IMR-90 (cell line): ENCODE measurements at regions not wholly inside any gene's neighbourhood (a gene's known extent, or its start where the extent isn't known, plus 50 kb on each side); places are given as distances from the start of the nearest gene placed in this dataset.

Experiments used
- ATAC-seq: fragments of 200-7000 bp; cut with Tn5 transposase; 2 replicates; pipeline ENCODE4 v1.9.1; 2020; ENCODE audit warnings: low read depth, mild to moderate bottlenecking, moderate library complexity
- BruUV-seq: library from RNA; stranded (reverse); fragments of 400-500 nt; replicated peaks from 2 replicates; lab custom pipeline; 2021; lab: Mats Ljungman, UMichigan
- CTCF ChIA-PET: fragments of 300-600 bp; formaldehyde crosslinking; extraction: SDS; loops from one replicate; lab custom pipeline; 2021; ENCODE audit warnings: antibody characterized with exemption; lab: Yijun Ruan, JAX
- POLR2A ChIA-PET: fragments of 300-600 bp; sonication (Branson Sonifier 250); formaldehyde crosslinking; loops from one replicate; lab custom pipeline; 2022; ENCODE audit warnings: antibody characterized with exemption; ENCODE audit not compliant: unreplicated experiment; lab: Charles Lee
- DNase-seq: peaks from one replicate; pipeline ENCODE4 v3.0.0; 2013
- H2AFZ ChIP-seq: replicated peaks from 2 replicates; pipeline ENCODE3; 2013; ENCODE audit warnings: low read length, mild to moderate bottlenecking; ENCODE audit not compliant: poor library complexity
- H2AK5ac ChIP-seq: 2 replicates; pipeline ENCODE4 v1.6.1; 2013; ENCODE audit warnings: low read depth, low read length, inconsistent platforms
- H2AK9ac ChIP-seq: replicated peaks from 2 replicates; pipeline ENCODE3; 2013; ENCODE audit warnings: mild to moderate bottlenecking, low read depth, low read length, moderate library complexity; ENCODE audit not compliant: poor library complexity
- H2BK120ac ChIP-seq: 2 replicates; pipeline ENCODE4 v1.6.1; 2013; ENCODE audit warnings: low read depth, low read length, inconsistent platforms
- H2BK15ac ChIP-seq: 3 replicates; pipeline ENCODE4 v1.6.1; 2013; ENCODE audit warnings: low read depth, low read length, inconsistent platforms
- H2BK20ac ChIP-seq: 2 replicates; pipeline ENCODE4 v1.6.1; 2013; ENCODE audit warnings: low read depth, mild to moderate bottlenecking, inconsistent platforms, low read length, moderate library complexity
- H2BK5ac ChIP-seq: 2 replicates; pipeline ENCODE4 v1.6.1; 2013; ENCODE audit warnings: mild to moderate bottlenecking, low read depth, low read length, inconsistent platforms; ENCODE audit not compliant: poor library complexity, severe bottlenecking
- H3K14ac ChIP-seq: replicated peaks from 2 replicates; pipeline ENCODE4 v1.6.1; 2013; ENCODE audit warnings: low read depth, low read length, inconsistent platforms
- H3K18ac ChIP-seq: 2 replicates; pipeline ENCODE4 v1.6.1; 2013; ENCODE audit warnings: low read depth, low read length, control low read depth
- H3K23ac ChIP-seq: 2 replicates; pipeline ENCODE4 v1.6.1; 2013; ENCODE audit warnings: low read depth, low read length, inconsistent platforms
- H3K27ac ChIP-seq: 2 replicates; pipeline ENCODE4 v1.5.1; 2013; ENCODE audit warnings: mild to moderate bottlenecking, control low read depth, low read length; ENCODE audit not compliant: insufficient read depth
- H3K27me3 ChIP-seq: 2 replicates; pipeline ENCODE4 v1.6.1; 2013; ENCODE audit warnings: low read length; ENCODE audit not compliant: control insufficient read depth, insufficient read depth
- H3K36me3 ChIP-seq: 2 replicates; pipeline ENCODE4 v1.6.1; 2013; ENCODE audit warnings: low read length, mixed read lengths; ENCODE audit not compliant: control insufficient read depth, insufficient read depth
- H3K4ac ChIP-seq: 2 replicates; pipeline ENCODE4 v1.6.1; 2013; ENCODE audit warnings: low read depth, low read length, inconsistent platforms
- H3K4me1 ChIP-seq: 2 replicates; pipeline ENCODE4 v1.6.1; 2013; ENCODE audit warnings: low read length, mixed read lengths; ENCODE audit not compliant: control insufficient read depth, insufficient read depth
- H3K4me2 ChIP-seq: 2 replicates; pipeline ENCODE4 v1.6.1; 2013; ENCODE audit warnings: low read depth, mild to moderate bottlenecking, control low read depth, low read length, moderate library complexity
- H3K4me3 ChIP-seq: 2 replicates; pipeline ENCODE4 v1.5.1; 2013; ENCODE audit warnings: low read depth, mild to moderate bottlenecking, control low read depth, low read length, moderate library complexity; ENCODE audit not compliant: insufficient read depth
- H3K56ac ChIP-seq: 2 replicates; pipeline ENCODE4 v1.6.1; 2013; ENCODE audit warnings: low read length, inconsistent platforms; ENCODE audit not compliant: insufficient read depth; ENCODE audit errors: extremely low read depth
- H3K79me1 ChIP-seq, 2 experiments: 2 replicates each; pipeline ENCODE4 v1.6.1; 2013; ENCODE audit warnings: low read length in 2 of 2, inconsistent platforms in 1 of 2, low read depth in 1 of 2
- H3K9ac ChIP-seq: 2 replicates; pipeline ENCODE4 v1.6.1; 2013; ENCODE audit warnings: low read depth, low read length, control low read depth
- H3K9me1 ChIP-seq: 2 replicates; pipeline ENCODE4 v1.6.1; 2013; ENCODE audit warnings: low read length, inconsistent platforms; ENCODE audit not compliant: insufficient read depth
- H3K9me3 ChIP-seq: 2 replicates; pipeline ENCODE4 v1.6.1; 2013; ENCODE audit warnings: low read length; ENCODE audit not compliant: control insufficient read depth, insufficient read depth
- H4K20me1 ChIP-seq: 2 replicates; pipeline ENCODE4 v1.6.1; 2013; ENCODE audit warnings: low read length, inconsistent platforms; ENCODE audit not compliant: insufficient read depth
- H4K5ac ChIP-seq: 2 replicates; pipeline ENCODE4 v1.6.1; 2013; ENCODE audit warnings: mild to moderate bottlenecking, low read depth, low read length, control low read depth
- H4K8ac ChIP-seq, 2 experiments: 2 replicates each; pipeline ENCODE4 v1.6.1; 2013; ENCODE audit warnings: low read depth in 2 of 2, low read length in 2 of 2, control low read depth in 1 of 2, inconsistent platforms in 1 of 2
- H4K91ac ChIP-seq: 2 replicates; pipeline ENCODE4 v1.6.1; 2013; ENCODE audit warnings: low read depth, low read length, inconsistent platforms; ENCODE audit not compliant: insufficient read depth
- BHLHE40 ChIP-seq: fragments of 150-350 bp; IDR thresholded peaks from 2 replicates; pipeline ENCODE4 v1.6.1; 2016; ENCODE audit warnings: mild to moderate bottlenecking, low read depth, low read length
- CEBPB ChIP-seq: IDR thresholded peaks from 2 replicates; pipeline ENCODE4 v1.6.1; 2012; ENCODE audit warnings: low read depth, low read length, improper control_type of control experiment
- FOS ChIP-seq: fragments of 150-350 bp; IDR thresholded peaks from 2 replicates; pipeline ENCODE4 v1.6.1; 2016; ENCODE audit warnings: low read depth, low read length
- MAFK ChIP-seq: IDR thresholded peaks from 2 replicates; pipeline ENCODE4 v1.6.1; 2012; ENCODE audit warnings: low read depth, low read length, improper control_type of control experiment
- MAZ ChIP-seq: IDR thresholded peaks from 2 replicates; pipeline ENCODE4 v1.6.1; 2012; ENCODE audit warnings: low read depth, mild to moderate bottlenecking, low read length, improper control_type of control experiment, moderate library complexity, borderline replicate concordance
- MXI1 ChIP-seq: IDR thresholded peaks from 2 replicates; pipeline ENCODE4 v1.6.1; 2012; ENCODE audit warnings: low read depth, mild to moderate bottlenecking, low read length, moderate library complexity, borderline replicate concordance
- NFE2L2 ChIP-seq: fragments of 150-350 bp; IDR thresholded peaks from 2 replicates; pipeline ENCODE4 v1.6.1; 2016; ENCODE audit warnings: low read depth, mild to moderate bottlenecking, low read length
- POLR2A ChIP-seq: IDR thresholded peaks from 2 replicates; pipeline ENCODE4 v1.6.1; 2012; ENCODE audit warnings: mild to moderate bottlenecking, low read depth, low read length
- RAD21 ChIP-seq: IDR thresholded peaks from 2 replicates; pipeline ENCODE4 v1.6.1; 2012; ENCODE audit warnings: low read length, improper control_type of control experiment
- RCOR1 ChIP-seq: IDR thresholded peaks from 2 replicates; pipeline ENCODE4 v1.6.1; 2012; ENCODE audit warnings: mild to moderate bottlenecking, low read length, improper control_type of control experiment; ENCODE audit not compliant: insufficient replicate concordance
- RFX5 ChIP-seq: IDR thresholded peaks from 2 replicates; pipeline ENCODE4 v1.8.0; 2012; ENCODE audit warnings: low read depth, mild to moderate bottlenecking, low read length, moderate library complexity
- SMC3 ChIP-seq: fragments of 150-350 bp; IDR thresholded peaks from 2 replicates; pipeline ENCODE4 v1.6.1; 2016; ENCODE audit warnings: low read depth, mild to moderate bottlenecking, antibody characterized with exemption, low read length, moderate library complexity
- WGBS, 2 experiments: methylation state at CpG; one replicate each; pipeline versions ENCODE4 v1.1.5 to v1.1.7; 2013; ENCODE audit warnings: missing lambda C conversion rate in 2 of 2; ENCODE audit not compliant: insufficient read length in 1 of 2; ENCODE audit errors: extremely low coverage in 2 of 2; 5-methylcytosine and 5-hydroxymethylcytosine counted together
- dilution Hi-C: fragments of 300-500 bp; cut with HindIII; formaldehyde crosslinking; loops from one replicate; pipeline ENCODE4 v1.14.3; 2018; ENCODE audit warnings: low sequenced_read_pairs; ENCODE audit not compliant: unreplicated experiment
- in situ Hi-C: fragments of 300-500 bp; cut with MboI; formaldehyde crosslinking; loops from 3 replicates; pipeline ENCODE4 v1.14.3; 2019; ENCODE audit warnings: low sequenced_read_pairs, inconsistent platforms, mixed read lengths
- intact Hi-C: fragments of 100-400 bp; cut with micrococcal nuclease; formaldehyde crosslinking; loops from 2 replicates; pipeline ENCODE4 v1.10.0; 2022
- TF ChIP-seq, protein P1 (sequence below): fragments of 150-350 bp; IDR thresholded peaks from 2 replicates; pipeline ENCODE4 v1.6.1; 2017; ENCODE audit warnings: mild to moderate bottlenecking, antibody characterized with exemption, low read length, low read depth
- TF ChIP-seq, protein P2 (sequence below): conservative IDR thresholded peaks from 2 replicates; pipeline ENCODE4 v1.5.1; 2012; ENCODE audit warnings: mild to moderate bottlenecking, low read depth, low read length, improper control_type of control experiment
- TF ChIP-seq, protein P3 (sequence below): fragments of 150-350 bp; IDR thresholded peaks from 2 replicates; pipeline ENCODE4 v1.6.1; 2016; ENCODE audit warnings: low read depth, mild to moderate bottlenecking, low read length, moderate library complexity, borderline replicate concordance

DNA sequence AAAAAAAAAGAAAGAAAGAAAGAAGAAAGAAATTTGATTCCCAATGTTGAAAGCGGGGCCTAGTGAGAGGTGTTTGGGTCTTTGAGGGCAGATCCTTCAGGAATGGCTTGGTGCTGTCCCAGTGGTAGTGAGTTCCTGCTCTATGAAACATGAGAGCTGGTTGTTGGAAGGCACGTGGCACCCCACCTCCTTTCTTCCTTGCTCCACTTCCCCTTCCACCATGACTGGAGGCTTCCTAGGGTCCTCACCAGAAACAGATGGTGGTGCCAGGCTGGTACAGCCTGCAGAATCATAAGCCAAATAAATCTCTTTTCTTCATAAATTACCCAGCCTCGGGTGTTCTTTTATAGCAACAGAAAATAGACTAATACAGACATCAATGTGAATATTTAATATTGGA, 147.3 kb upstream of the KCNJ18 start:
- H3K79me1 ChIP-seq: peaks cover 36 to 74% of the 10 kb centered on the region in 2 experiments
- 80% methylated on average over 1 of the region's 3 CpGs; no CpG with 5 or more reads in 1 of the 2 experiments for WGBS, 2 experiments
- H2AFZ ChIP-seq: no peak overlapping the region
- H4K5ac ChIP-seq: no peak overlapping the region
- H2BK5ac ChIP-seq: no peak overlapping the region
- no peak overlapping the region for H2AK5ac ChIP-seq
- no peak overlapping the region for H3K27ac ChIP-seq
- H3K9me1 ChIP-seq: peaks cover 9% of the 10 kb centered on the region
- no peak overlapping the region for H2AK9ac ChIP-seq
- dilution Hi-C loops (no loop called here), intact Hi-C loops (no loop called here), in situ Hi-C loops (no loop called here)
- H3K4me1 ChIP-seq: peaks cover 11% of the 10 kb centered on the region
- ChIA-PET CTCF (no interaction called here), POLR2A (no interaction called here)
- H2BK120ac ChIP-seq: no peak overlapping the region
- peaks cover 39% of the 10 kb centered on the region for H3K36me3 ChIP-seq
- H3K14ac ChIP-seq: no peak overlapping the region
- H4K91ac ChIP-seq: no peak overlapping the region
- no peaks in the 10 kb centered on the region for H3K27me3 ChIP-seq
- no peak overlapping the region for H3K18ac ChIP-seq
- H3K4ac ChIP-seq: no peak overlapping the region
- no peak overlapping the region for H3K56ac ChIP-seq
- H4K8ac ChIP-seq: no peak overlapping the region
- no peak overlapping the region for H2BK20ac ChIP-seq
- H3K9me3 ChIP-seq: no peaks in the 10 kb centered on the region
- H3K9ac ChIP-seq: no peak overlapping the region
- no peak overlapping the region for H2BK15ac ChIP-seq
- TF ChIP-seq, protein P1, sequence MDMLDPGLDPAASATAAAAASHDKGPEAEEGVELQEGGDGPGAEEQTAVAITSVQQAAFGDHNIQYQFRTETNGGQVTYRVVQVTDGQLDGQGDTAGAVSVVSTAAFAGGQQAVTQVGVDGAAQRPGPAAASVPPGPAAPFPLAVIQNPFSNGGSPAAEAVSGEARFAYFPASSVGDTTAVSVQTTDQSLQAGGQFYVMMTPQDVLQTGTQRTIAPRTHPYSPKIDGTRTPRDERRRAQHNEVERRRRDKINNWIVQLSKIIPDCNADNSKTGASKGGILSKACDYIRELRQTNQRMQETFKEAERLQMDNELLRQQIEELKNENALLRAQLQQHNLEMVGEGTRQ: no peak
- no peak for TF ChIP-seq BHLHE40
- TF ChIP-seq NFE2L2: no peak
- no peak for TF ChIP-seq RFX5
- no peak for TF ChIP-seq MXI1
- TF ChIP-seq CEBPB: no peak
- TF ChIP-seq FOS: no peak
- TF ChIP-seq, protein P2, sequence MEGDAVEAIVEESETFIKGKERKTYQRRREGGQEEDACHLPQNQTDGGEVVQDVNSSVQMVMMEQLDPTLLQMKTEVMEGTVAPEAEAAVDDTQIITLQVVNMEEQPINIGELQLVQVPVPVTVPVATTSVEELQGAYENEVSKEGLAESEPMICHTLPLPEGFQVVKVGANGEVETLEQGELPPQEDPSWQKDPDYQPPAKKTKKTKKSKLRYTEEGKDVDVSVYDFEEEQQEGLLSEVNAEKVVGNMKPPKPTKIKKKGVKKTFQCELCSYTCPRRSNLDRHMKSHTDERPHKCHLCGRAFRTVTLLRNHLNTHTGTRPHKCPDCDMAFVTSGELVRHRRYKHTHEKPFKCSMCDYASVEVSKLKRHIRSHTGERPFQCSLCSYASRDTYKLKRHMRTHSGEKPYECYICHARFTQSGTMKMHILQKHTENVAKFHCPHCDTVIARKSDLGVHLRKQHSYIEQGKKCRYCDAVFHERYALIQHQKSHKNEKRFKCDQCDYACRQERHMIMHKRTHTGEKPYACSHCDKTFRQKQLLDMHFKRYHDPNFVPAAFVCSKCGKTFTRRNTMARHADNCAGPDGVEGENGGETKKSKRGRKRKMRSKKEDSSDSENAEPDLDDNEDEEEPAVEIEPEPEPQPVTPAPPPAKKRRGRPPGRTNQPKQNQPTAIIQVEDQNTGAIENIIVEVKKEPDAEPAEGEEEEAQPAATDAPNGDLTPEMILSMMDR: no peak
- no peak for TF ChIP-seq RCOR1
- TF ChIP-seq, protein P3, sequence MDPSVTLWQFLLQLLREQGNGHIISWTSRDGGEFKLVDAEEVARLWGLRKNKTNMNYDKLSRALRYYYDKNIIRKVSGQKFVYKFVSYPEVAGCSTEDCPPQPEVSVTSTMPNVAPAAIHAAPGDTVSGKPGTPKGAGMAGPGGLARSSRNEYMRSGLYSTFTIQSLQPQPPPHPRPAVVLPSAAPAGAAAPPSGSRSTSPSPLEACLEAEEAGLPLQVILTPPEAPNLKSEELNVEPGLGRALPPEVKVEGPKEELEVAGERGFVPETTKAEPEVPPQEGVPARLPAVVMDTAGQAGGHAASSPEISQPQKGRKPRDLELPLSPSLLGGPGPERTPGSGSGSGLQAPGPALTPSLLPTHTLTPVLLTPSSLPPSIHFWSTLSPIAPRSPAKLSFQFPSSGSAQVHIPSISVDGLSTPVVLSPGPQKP: no peak
- no peak for TF ChIP-seq MAZ
- no peak for TF ChIP-seq MAFK
- no peak for TF ChIP-seq SMC3
- TF ChIP-seq POLR2A: no peak
- no peak for TF ChIP-seq RAD21
- H4K20me1 ChIP-seq: peaks cover 49% of the 10 kb centered on the region
- BruUV-seq: no TSS peak
- H3K4me2 ChIP-seq: no peak overlapping the region
- H3K4me3 ChIP-seq: no peak overlapping the region
- DNase-seq (no peak), ATAC-seq (no peak)
- H3K23ac ChIP-seq: no peak overlapping the region
